ENCODE measurements at regions not wholly inside any gene's neighbourhood (a gene's known extent, or its start where the extent isn't known, plus 50 kb on each side); places are given as distances from the start of the nearest gene placed in this dataset.

- H3K79me2 ChIP-seq (ENCODE audit: insufficient read depth, low read length), result no peaks in the 10 kb centered on the region
- H4K91ac ChIP-seq (ENCODE audit: insufficient read length, low read depth, low read length), result no peak overlapping the region
- no peaks in the 10 kb centered on the region for H3K9me3 ChIP-seq (ENCODE audit: control insufficient read depth, low read depth, low read length)
- no peak overlapping the region for H2BK5ac ChIP-seq (ENCODE audit: insufficient read length, low read length)
- Mint-ChIP-seq H3K36me3 (ENCODE audit: insufficient read depth in 1 of 3, low read depth in 3 of 3) (no peaks in the 10 kb centered on the region), H3K27me3 (ENCODE audit: low read depth) (no peaks in the 10 kb centered on the region; the same call in 1 of the 2 replicates), H3K9me3 (no peaks in the 10 kb centered on the region), H3K27ac (no peak overlapping the region), H3K4me3 (no peak overlapping the region), H3K4me1 (no peaks in the 10 kb centered on the region)
- H3K4me1 ChIP-seq (ENCODE audit: insufficient read depth, low read length), result no peaks in the 10 kb centered on the region
- no peak overlapping the region for H2BK12ac ChIP-seq (ENCODE audit: insufficient read length, low read depth, low read length)
- WGBS (ENCODE audit: extremely low coverage, insufficient read length, low lambda C conversion rate), result no CpG with 5 or more reads among the region's 5 CpGs
- H3K56ac ChIP-seq (ENCODE audit: insufficient read length, low read depth, low read length), result no peak overlapping the region
- H3T11ph ChIP-seq (ENCODE audit: low read length), result no peak overlapping the region
- no peak for TF ChIP-seq CTCF (conservative IDR thresholded peaks at IDR 0.05)
- H3K23me2 ChIP-seq (ENCODE audit: insufficient read length, low read depth, low read length, poor library complexity, severe bottlenecking), result no peaks in the 10 kb centered on the region
- no peaks in the 10 kb centered on the region for H4K20me1 ChIP-seq (ENCODE audit: control insufficient read depth, insufficient read depth, insufficient read length)
- no peaks in the 10 kb centered on the region for H3K27me3 ChIP-seq (ENCODE audit: insufficient read depth, low read length)
- no peak overlapping the region for H3K4me2 ChIP-seq (ENCODE audit: insufficient read depth, insufficient read length, low read length)
- H3K9ac ChIP-seq (ENCODE audit: extremely low read depth, insufficient read length, low read length), result no peak overlapping the region
- H2AFZ ChIP-seq (ENCODE audit: low read length), result no peak overlapping the region
- H2BK15ac ChIP-seq (ENCODE audit: low read depth, low read length), result no peak overlapping the region
- no peak overlapping the region for H4K5ac ChIP-seq (ENCODE audit: insufficient read length, low read depth, low read length)
- DNase-seq, result no peak
- no peak overlapping the region for H2AK5ac ChIP-seq (ENCODE audit: insufficient read length, low read length)
- no peaks in the 10 kb centered on the region for H3K79me1 ChIP-seq (ENCODE audit: insufficient read depth, low read depth, low read length, poor library complexity, severe bottlenecking)
- H3K14ac ChIP-seq (ENCODE audit: insufficient read depth, low read length), result no peak overlapping the region
- H2BK120ac ChIP-seq (ENCODE audit: low read depth, low read length, poor library complexity, severe bottlenecking), result no peak overlapping the region
- no peak overlapping the region for H3K4ac ChIP-seq (ENCODE audit: low read depth, low read length)
- H4K8ac ChIP-seq (replicated peaks; ENCODE audit: insufficient read length, low read depth, low read length), result no peak overlapping the region
- H3K27ac ChIP-seq (ENCODE audit: insufficient read length, low read depth, low read length), result no peak overlapping the region
- no peak overlapping the region for H2BK20ac ChIP-seq (ENCODE audit: low read depth, low read length, poor library complexity, severe bottlenecking)
- H3K23ac ChIP-seq (ENCODE audit: insufficient read length, low read depth, low read length), result no peak overlapping the region
- H3K18ac ChIP-seq (ENCODE audit: insufficient read length, low read depth, low read length), result no peak overlapping the region
Measured at GRCh38 chr6:87808005-87808757, 106.1 kb upstream of the AKIRIN2 start.
